ENCODE measurements at regions not wholly inside any gene's neighbourhood (a gene's known extent, or its start where the extent isn't known, plus 50 kb on each side); places are given as distances from the start of the nearest gene placed in this dataset.

GRCh38 chr17:55632893-55633292 lies 89.8 kb downstream of the TMEM100 start:
- no peak for DNase-seq

- DNase-seq, result no peak
Observed at GRCh38 chr17:55632236-55632635, 90.4 kb downstream of the TMEM100 start.

DNA sequence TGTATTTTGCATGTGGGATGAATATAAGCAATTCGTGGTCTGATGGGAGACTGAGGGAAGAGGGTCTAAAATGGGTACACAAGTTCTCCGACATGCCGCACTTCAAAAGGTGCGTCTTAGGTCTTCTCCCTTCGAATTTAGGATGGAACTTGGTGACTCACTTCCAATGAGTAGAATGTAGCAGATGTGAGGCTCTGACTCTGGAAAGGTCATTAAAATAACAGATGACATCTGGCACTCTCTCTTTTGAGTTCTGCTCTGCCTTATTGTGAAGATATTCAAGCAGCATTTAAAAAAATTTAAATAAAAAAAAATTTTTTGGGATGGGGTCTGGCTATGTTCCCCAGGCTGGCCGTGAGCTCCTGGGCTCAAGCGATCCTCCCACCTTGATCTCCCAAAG lies 92.7 kb downstream of the TMEM100 start:
- no peak for DNase-seq

DNA sequence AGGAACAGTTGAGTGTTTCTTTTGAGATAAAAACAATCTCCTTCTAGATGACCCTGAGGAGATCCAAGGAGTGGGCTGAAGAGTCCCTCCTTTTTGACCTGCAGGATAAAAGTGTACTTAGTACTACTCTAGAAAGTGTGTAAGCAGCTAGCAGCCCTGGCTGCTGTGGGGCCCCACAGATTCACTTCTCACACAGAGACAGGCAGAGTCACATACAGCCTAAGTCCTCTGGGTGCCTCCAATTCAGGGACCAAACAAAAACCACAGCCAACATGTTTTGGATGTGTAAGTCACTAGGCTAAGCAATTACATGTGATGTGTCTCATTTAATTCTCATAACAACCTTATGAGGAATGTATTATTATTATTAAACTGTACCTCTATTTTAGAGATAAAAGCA lies 97.1 kb downstream of the TMEM100 start:
- no peak for DNase-seq

- no peak for DNase-seq
Observed at GRCh38 chr17:55624772-55625433, 97.8 kb downstream of the TMEM100 start.

DNA sequence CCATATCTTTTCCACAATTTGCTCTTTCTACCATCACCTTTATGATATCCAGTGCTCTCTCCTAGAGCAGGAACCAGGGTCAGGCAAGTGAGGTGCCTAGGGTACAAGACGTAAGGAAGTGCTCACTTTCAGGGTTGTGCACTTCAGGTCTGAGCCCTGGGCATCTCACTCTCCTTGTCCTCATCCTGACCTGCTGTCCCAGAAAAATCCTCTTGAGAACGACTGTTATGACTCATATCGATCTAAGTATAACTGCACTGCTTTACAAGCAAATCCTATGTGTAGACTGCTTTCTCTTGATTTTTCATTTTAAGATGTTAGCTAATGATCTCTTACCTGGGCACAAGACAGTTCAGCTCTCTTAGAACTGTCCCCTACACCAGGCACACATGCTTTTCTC lies 100.1 kb downstream of the TMEM100 start:
- no peak for DNase-seq

DNA sequence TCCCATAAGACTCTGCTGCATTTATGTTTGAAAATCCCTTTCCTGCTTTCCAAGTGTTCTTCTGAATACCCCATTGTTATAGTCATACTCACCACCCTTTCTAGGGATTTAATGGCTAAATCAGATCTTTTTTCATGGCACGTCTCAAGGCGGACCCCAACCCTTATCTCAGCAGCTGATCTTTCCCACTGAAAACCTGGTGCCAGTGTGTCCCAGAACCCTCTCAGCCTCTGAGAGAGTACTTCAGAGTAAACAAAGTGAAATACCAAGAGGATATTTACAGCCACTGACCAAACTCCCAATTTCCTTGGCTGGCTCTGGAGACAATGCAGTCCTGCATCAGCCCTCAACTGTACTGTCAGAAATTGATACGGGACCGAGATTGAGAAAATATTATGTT lies 101.7 kb downstream of the TMEM100 start:
- no peak for DNase-seq

DNA sequence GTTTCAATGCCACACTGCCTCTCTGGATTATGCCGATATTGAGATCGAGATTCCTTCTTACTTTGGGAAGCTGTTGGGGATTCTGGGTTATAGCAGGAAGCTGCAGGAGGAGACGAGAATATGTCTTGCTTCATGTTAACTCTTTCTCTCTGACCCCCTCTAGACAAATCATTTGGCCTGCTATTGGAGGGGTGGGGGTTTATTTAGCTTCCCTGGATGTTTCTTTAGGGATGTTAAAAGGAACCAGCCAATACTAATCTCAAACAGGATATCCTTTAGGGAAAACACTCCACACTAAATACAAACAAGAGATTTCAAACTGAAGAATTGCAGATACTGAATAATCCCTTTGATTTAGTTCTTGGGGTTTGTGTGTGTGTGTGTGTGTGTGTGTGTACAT lies 102.6 kb downstream of the TMEM100 start:
- no peak for DNase-seq

- DNase-seq, result no peak
Observed at GRCh38 chr17:55617441-55617840, 105.2 kb downstream of the TMEM100 start.

GRCh38 chr17:55614061-55614460 lies 102.8 kb upstream of the SMIM36 start:
- no peak for DNase-seq

- DNase-seq, result no peak
Observed at GRCh38 chr17:55612691-55613141, 101.5 kb upstream of the SMIM36 start.

GRCh38 chr17:55607731-55608341 lies 96.6 kb upstream of the SMIM36 start:
- DNase-seq, result no peak

DNA sequence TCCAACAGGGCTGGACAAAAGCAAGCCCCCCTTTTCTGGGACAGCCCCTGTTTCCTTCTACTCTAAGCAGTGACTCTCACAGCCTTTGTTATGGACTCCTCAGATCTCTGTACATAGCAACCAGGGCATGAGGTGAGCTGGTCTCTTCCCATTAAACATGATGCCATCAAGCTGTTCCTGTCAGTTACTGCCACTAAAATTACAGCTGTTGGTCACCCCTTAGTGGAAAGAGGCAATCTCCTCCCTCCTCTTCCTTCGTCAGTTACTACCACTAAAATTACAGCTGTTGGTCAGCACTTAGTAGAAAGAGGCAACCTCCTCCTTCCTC lies 95.2 kb upstream of the SMIM36 start:
- no peak for DNase-seq

GRCh38 chr17:55605705-55606487 lies 94.6 kb upstream of the SMIM36 start:
- no peak for DNase-seq

DNA sequence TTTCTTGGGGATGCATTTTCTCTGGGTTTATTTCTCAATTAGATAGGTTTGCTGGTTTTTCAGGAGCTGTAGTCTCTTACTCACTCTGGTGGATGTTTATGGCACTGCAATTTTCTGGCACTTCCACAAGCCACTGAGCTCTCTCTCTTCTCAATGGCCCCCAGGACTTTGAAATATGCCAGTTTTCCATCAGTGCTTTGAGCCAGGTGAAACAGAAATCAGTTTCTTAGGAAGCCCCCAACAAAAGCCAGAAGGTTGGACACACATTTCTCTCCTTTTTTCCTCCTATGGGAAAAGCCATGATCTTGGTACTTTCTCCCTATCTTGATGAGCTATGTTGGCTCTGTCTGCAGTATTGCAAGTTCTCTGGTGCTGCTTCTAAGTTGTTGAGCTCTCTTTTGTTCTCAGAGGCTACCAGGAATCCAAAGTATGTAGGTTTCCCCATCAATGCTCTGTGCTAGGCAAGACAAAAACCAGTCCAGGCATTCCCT lies 90.7 kb upstream of the SMIM36 start:
- no peak for DNase-seq

- no peak for DNase-seq
Observed at GRCh38 chr17:55598495-55598894, 87.2 kb upstream of the SMIM36 start.

GRCh38 chr17:55588446-55589242 lies 77.4 kb upstream of the SMIM36 start:
- no peak for DNase-seq

DNA sequence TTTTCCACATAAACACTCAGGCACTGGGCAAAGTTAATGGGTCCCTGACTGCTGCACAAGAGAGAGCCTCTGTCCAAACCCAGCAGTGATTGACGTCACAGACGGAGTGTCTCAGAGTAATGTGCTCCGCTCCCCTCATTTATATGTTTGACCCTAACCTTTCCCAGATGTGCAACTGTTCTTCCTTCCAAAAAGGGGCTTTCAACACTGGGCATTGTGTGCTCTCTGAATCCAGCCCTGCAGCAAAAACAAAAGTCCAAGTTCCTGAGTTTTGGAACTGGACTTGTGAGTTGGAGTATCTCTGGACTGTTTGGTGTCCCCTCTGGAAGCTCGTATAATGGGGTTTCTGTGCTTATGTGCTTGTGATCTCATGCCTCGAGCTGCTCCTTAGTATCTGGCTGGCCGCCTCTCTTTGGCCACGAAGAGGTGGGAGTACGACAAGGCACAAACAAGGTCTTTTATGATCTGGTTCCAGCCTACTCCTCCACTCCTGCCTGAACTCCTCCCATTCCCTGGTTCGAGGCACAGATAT lies 76.4 kb upstream of the SMIM36 start:
- no peak for DNase-seq

GRCh38 chr17:55585629-55586028 lies 74.4 kb upstream of the SMIM36 start:
- DNase-seq, result no peak

- DNase-seq, result no peak
Observed at GRCh38 chr17:55584861-55585260, 73.6 kb upstream of the SMIM36 start.

DNA sequence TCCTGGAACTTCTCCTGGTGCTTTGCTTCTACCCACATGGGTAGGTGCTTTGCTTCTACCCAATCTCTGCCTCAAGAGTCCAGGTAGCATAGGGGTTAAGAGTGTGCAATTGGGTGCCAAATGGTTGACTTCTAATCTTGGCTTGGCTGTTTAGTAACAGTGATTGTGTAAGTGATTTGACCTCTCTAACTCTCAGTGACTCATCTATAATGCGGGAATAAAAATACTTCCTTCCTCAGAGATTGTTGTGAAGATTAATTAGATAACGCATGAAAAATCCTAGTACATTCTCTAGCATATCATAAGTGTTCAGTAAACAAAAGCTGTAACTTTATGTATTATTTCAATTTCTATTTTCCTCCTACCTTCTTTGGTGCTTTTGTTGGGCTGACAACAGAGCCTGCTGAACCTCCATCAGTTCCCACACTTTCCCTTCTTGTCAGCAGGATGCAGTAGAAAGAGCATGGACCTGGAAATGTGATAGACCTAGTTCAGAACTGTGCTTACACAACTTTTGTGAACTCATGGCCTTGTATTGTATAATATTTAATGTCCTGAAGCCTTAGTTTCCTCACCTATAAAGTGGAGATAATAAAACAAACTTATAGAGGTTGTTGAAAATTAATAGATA lies 72.9 kb upstream of the SMIM36 start:
- DNase-seq, result no peak

- DNase-seq, result no peak
Observed at GRCh38 chr17:55582897-55583296, 71.6 kb upstream of the SMIM36 start.

Data from DMS79 (cell line).